Endothelial cell of umbilical vein (primary cell): ENCODE measurements at regions not wholly inside any gene's neighbourhood (a gene's known extent, or its start where the extent isn't known, plus 50 kb on each side); places are given as distances from the start of the nearest gene placed in this dataset.

Experiments
- BruUV-seq: library from RNA; stranded (reverse); fragments of 400-500 nt; replicated peaks from 2 replicates; lab custom pipeline; 2021; lab: Mats Ljungman, UMichigan
- CTCF ChIA-PET: fragments of 300-600, 350-600 bp; sonication (Branson Sonifier 250); formaldehyde crosslinking; loops from one replicate; lab custom pipeline; 2021; ENCODE audit warnings: antibody characterized with exemption, inconsistent platforms; lab: Charles Lee
- POLR2A ChIA-PET: fragments of 300-600, 350-600 bp; sonication (Branson Sonifier 250); formaldehyde crosslinking; loops from one replicate; lab custom pipeline; 2021; ENCODE audit warnings: antibody characterized with exemption, inconsistent platforms; lab: Charles Lee
- DNase-seq: peaks from one replicate; pipeline ENCODE4 v3.0.0-alpha.2; 2011; ENCODE audit warnings: low read depth, low spot score
- FAIRE-seq: peaks from 2 replicates; lab custom pipeline; 2011; peaks lifted over from hg19 to GRCh38; lab: Jason Lieb, UNC
- H2AFZ ChIP-seq: 2 replicates; pipeline ENCODE4 v1.6.0; 2012; ENCODE audit warnings: low read depth, low read length, control low read depth, inconsistent platforms
- H3K27ac ChIP-seq: 2 replicates; pipeline ENCODE4 v1.5.1; 2011; ENCODE audit warnings: low read depth, mild to moderate bottlenecking, control low read depth, low read length, moderate library complexity; ENCODE audit not compliant: insufficient read depth
- H3K27me3 ChIP-seq, 2 experiments: 2 replicates each; pipeline versions ENCODE4 v1.6.0 to v1.6.1; 2011; ENCODE audit warnings: low read length in 2 of 2, mixed read lengths in 1 of 2; ENCODE audit not compliant: control insufficient read depth in 2 of 2, insufficient read depth in 2 of 2
- H3K36me3 ChIP-seq, 2 experiments: 2 replicates in 1 of 2; 3 replicates in 1 of 2; pipeline ENCODE4 v1.5.1; 2011; ENCODE audit warnings: low read length in 2 of 2, mild to moderate bottlenecking in 1 of 2, moderate library complexity in 1 of 2; ENCODE audit not compliant: control insufficient read depth in 2 of 2, insufficient read depth in 2 of 2; ENCODE audit errors: extremely low read depth in 1 of 2
- H3K4me1 ChIP-seq: 3 replicates; pipeline ENCODE4 v1.5.1; 2011; ENCODE audit warnings: mild to moderate bottlenecking, low read length; ENCODE audit not compliant: control insufficient read depth, insufficient read depth; ENCODE audit errors: extremely low read depth
- H3K4me2 ChIP-seq: 2 replicates; pipeline ENCODE4 v1.6.1; 2011; ENCODE audit warnings: low read length, control low read depth, mixed read lengths; ENCODE audit not compliant: insufficient read depth
- H3K4me3 ChIP-seq, 3 experiments: fragments of 200-600 bp in 1 of 3; sonication (generic), shearing (Covaris generic) in 1 of 3; replicated peaks in 1 of 3; 2 replicates each; pipeline ENCODE4 v1.5.1; 2011 to 2016; ENCODE audit warnings: control low read depth in 3 of 3, low read length in 3 of 3, mild to moderate bottlenecking in 2 of 3, inconsistent platforms in 1 of 3, low read depth in 1 of 3, moderate library complexity in 1 of 3; ENCODE audit not compliant: insufficient read depth in 1 of 3
- H3K79me2 ChIP-seq: 2 replicates; pipeline ENCODE4 v1.6.0; 2012; ENCODE audit warnings: low read length, inconsistent platforms; ENCODE audit not compliant: control insufficient read depth, insufficient read depth
- H3K9ac ChIP-seq: replicated peaks from 2 replicates; pipeline ENCODE3; 2011; ENCODE audit warnings: low read length, control low read depth; ENCODE audit not compliant: insufficient read depth; ENCODE audit errors: extremely low read depth
- H3K9me1 ChIP-seq: replicated peaks from 3 replicates; pipeline ENCODE4 v1.6.0; 2011; ENCODE audit warnings: mild to moderate bottlenecking, low read length; ENCODE audit not compliant: control insufficient read depth, insufficient read depth; ENCODE audit errors: extremely low read depth
- H3K9me3 ChIP-seq: replicated peaks from 2 replicates; pipeline ENCODE4 v1.5.1; 2012; ENCODE audit warnings: low read length, inconsistent platforms; ENCODE audit not compliant: control insufficient read depth, insufficient read depth
- H4K20me1 ChIP-seq: replicated peaks from 2 replicates; pipeline ENCODE3; 2011; ENCODE audit warnings: mild to moderate bottlenecking, low read length; ENCODE audit not compliant: control insufficient read depth, insufficient read depth; ENCODE audit errors: extremely low read depth
- CTCF ChIP-seq, 2 donors: IDR thresholded peaks; 1 replicate in 1 of 2; 2 replicates in 1 of 2; pipeline ENCODE4 v1.5.1; 2011; ENCODE audit warnings: low read length in 2 of 2, mild to moderate bottlenecking in 2 of 2, moderate library complexity in 2 of 2, control low read depth in 1 of 2, inconsistent platforms in 1 of 2, low read depth in 1 of 2; ENCODE audit not compliant: insufficient read depth in 1 of 2; ENCODE audit errors: extremely low read depth in 1 of 2
- EZH2 ChIP-seq: IDR thresholded peaks from 2 replicates; pipeline ENCODE4 v1.6.1; 2012; ENCODE audit warnings: borderline replicate concordance, low read depth, mild to moderate bottlenecking, moderate library complexity, low read length, inconsistent platforms; ENCODE audit not compliant: severe bottlenecking
- FOS ChIP-seq: IDR thresholded peaks from 2 replicates; pipeline ENCODE4 v1.6.1; 2011; ENCODE audit warnings: mild to moderate bottlenecking, low read length, moderate library complexity, borderline replicate concordance; ENCODE audit not compliant: insufficient read depth
- GATA2 ChIP-seq: IDR thresholded peaks from 2 replicates; pipeline ENCODE4 v1.7.0; 2011; ENCODE audit warnings: low read depth, mild to moderate bottlenecking, moderate library complexity, mixed read lengths, low read length; ENCODE audit not compliant: insufficient read length, insufficient read depth
- JUN ChIP-seq: IDR thresholded peaks from 2 replicates; pipeline ENCODE4 v1.6.1; 2011; ENCODE audit warnings: borderline replicate concordance, low read depth; ENCODE audit not compliant: insufficient read length, insufficient read depth
- MAX ChIP-seq: IDR thresholded peaks from 2 replicates; pipeline ENCODE4 v1.6.1; 2011; ENCODE audit not compliant: insufficient read depth, insufficient read length
- MYC ChIP-seq: IDR thresholded peaks from one replicate; pipeline ENCODE4 v1.6.1; 2011; ENCODE audit warnings: mild to moderate bottlenecking, low read depth, low read length
- POLR2A ChIP-seq: IDR thresholded peaks from 2 replicates; pipeline ENCODE4 v1.6.1; 2012; ENCODE audit warnings: low read depth, mild to moderate bottlenecking, control low read depth, low read length
- POLR2AphosphoS5 ChIP-seq: IDR thresholded peaks from 2 replicates; pipeline ENCODE4 v1.6.1; 2012; ENCODE audit warnings: low read depth, mild to moderate bottlenecking, control low read depth, low read length, moderate library complexity; ENCODE audit not compliant: insufficient read depth
- dilution Hi-C: fragments of 300-500 bp; cut with MboI; formaldehyde crosslinking; loops from one replicate; pipeline ENCODE4 v1.15.0; 2019; ENCODE audit warnings: low sequenced_read_pairs; ENCODE audit not compliant: extremely low pct_ligation_motif_present
- intact Hi-C: fragments of 100-400 bp; cut with micrococcal nuclease; formaldehyde crosslinking; loops from one replicate; pipeline ENCODE4 v1.10.0; 2022

GRCh38 chr9:89705651-89706050, 100.8 kb downstream of the GADD45G start:
- ChIA-PET POLR2A (no interaction called here), CTCF (no interaction called here)
- Histone ChIP-seq H3K4me3 (no peak overlapping the region), H3K27me3 (no peaks in the 10 kb centered on the region), H3K9me1 (no peaks in the 10 kb centered on the region), H3K9me3 (no peaks in the 10 kb centered on the region), H4K20me1 (no peaks in the 10 kb centered on the region), H3K4me1 (no peaks in the 10 kb centered on the region), H3K79me2 (no peaks in the 10 kb centered on the region), H3K36me3 (no peaks in the 10 kb centered on the region), H3K4me2 (no peak overlapping the region), H2AFZ (no peak overlapping the region), H3K27ac (no peak overlapping the region), H3K9ac (no peak overlapping the region)
- intact Hi-C loops: no loop called here
- DNase-seq (no peak), FAIRE-seq (no peak)
- dilution Hi-C loops: no loop called here
- BruUV-seq: no TSS peak
- TF ChIP-seq JUN (no peak), POLR2AphosphoS5 (no peak), POLR2A (no peak), GATA2 (no peak), MAX (no peak), EZH2 (no peak)

- intact Hi-C loops: no loop called here
- H3K9me3 ChIP-seq: no peaks in the 10 kb centered on the region
- H3K9me1 ChIP-seq: no peaks in the 10 kb centered on the region
- no peak for DNase-seq
- TF ChIP-seq CTCF (IDR thresholded peaks at IDR 0.05; ENCODE audit: extremely low read depth in 1 of 2, insufficient read depth in 1 of 2, low read depth in 1 of 2, low read length in 2 of 2) (no peak), POLR2A (no peak), GATA2 (no peak), JUN (no peak), FOS (no peak), POLR2AphosphoS5 (no peak), EZH2 (no peak), MAX (no peak), MYC (no peak)
- H3K4me1 ChIP-seq: no peaks in the 10 kb centered on the region
- no peak overlapping the region for H3K4me3 ChIP-seq
- H3K27ac ChIP-seq: no peak overlapping the region
- no peaks in the 10 kb centered on the region for H3K27me3 ChIP-seq
- BruUV-seq: no TSS peak
- CTCF ChIA-PET: no interaction called here
- no peak for FAIRE-seq
- H3K36me3 ChIP-seq: no peaks in the 10 kb centered on the region
- H2AFZ ChIP-seq: no peak overlapping the region
- POLR2A ChIA-PET: no interaction called here
- dilution Hi-C loops: no loop called here
- H3K4me2 ChIP-seq: no peak overlapping the region
- H4K20me1 ChIP-seq: no peaks in the 10 kb centered on the region
- no peaks in the 10 kb centered on the region for H3K79me2 ChIP-seq
- H3K9ac ChIP-seq: no peak overlapping the region
Observed at GRCh38 chr9:89706086-89706485, 101.3 kb downstream of the GADD45G start.
